Tibial artery (tissue), 4 donors: ENCODE measurements at regions not wholly inside any gene's neighbourhood (a gene's known extent, or its start where the extent isn't known, plus 50 kb on each side); places are given as distances from the start of the nearest gene placed in this dataset.

Experiments
- DNase-seq, 2 donors: peaks; one replicate each; pipeline ENCODE4 v3.0.0-alpha.2; 2019
- H3K27ac ChIP-seq, 2 donors: fragments of 200-600 bp; sonication (generic) in 1 of 2; 1 replicate in 1 of 2; 2 replicates in 1 of 2; pipeline ENCODE4 v1.5.1; 2018 to 2019; ENCODE audit warnings: mild to moderate bottlenecking in 1 of 2
- H3K27me3 ChIP-seq, 2 donors: fragments of 200-600 bp; sonication (generic) in 1 of 2; one replicate each; pipeline versions ENCODE4 v1.5.1 to v1.6.0; 2016 to 2019
- H3K36me3 ChIP-seq, 3 donors: fragments of 200-600 bp; sonication (generic) in 2 of 3; one replicate each; pipeline ENCODE4 v1.5.1; 2016 to 2019; ENCODE audit warnings: mild to moderate bottlenecking in 2 of 3
- H3K4me1 ChIP-seq, 4 donors: fragments of 200-600 bp; sonication (generic) in 2 of 4; 1 replicate in 3 of 4; 2 replicates in 1 of 4; pipeline ENCODE4 v1.5.1; 2016 to 2019
- H3K4me3 ChIP-seq, 2 donors: fragments of 200-600 bp; sonication (generic) in 1 of 2; 1 replicate in 1 of 2; 2 replicates in 1 of 2; pipeline ENCODE4 v1.5.1; 2018 to 2019; ENCODE audit warnings: mild to moderate bottlenecking in 2 of 2
- H3K9me3 ChIP-seq, 3 donors: fragments of 200-600 bp; sonication (generic) in 1 of 3; one replicate each; pipeline ENCODE4 v1.5.1; 2016 to 2019
- CTCF ChIP-seq, 2 experiments: fragments of 200-600 bp in 1 of 2; fragments of 450-650 bp in 1 of 2; IDR thresholded peaks; one replicate each; pipeline ENCODE4 v1.5.1; 2017 to 2019; ENCODE audit warnings: antibody characterized with exemption in 2 of 2, mild to moderate bottlenecking in 1 of 2, moderate library complexity in 1 of 2
- intact Hi-C: fragments of 100-400 bp; cut with DNase I; formaldehyde crosslinking; loops from one replicate; pipeline ENCODE4 v1.15.0; 2023; ENCODE audit warnings: low total_unique reads

- intact Hi-C loops, result no loop called here
- Histone ChIP-seq H3K36me3 (no peaks in the 10 kb centered on the region), H3K27me3 (no peaks in the 10 kb centered on the region), H3K9me3 (no peaks in the 10 kb centered on the region), H3K27ac (no peak overlapping the region), H3K4me3 (no peak overlapping the region), H3K4me1 (peaks cover 0 to 5% (median 0%) of the 10 kb centered on the region in 4 donors)
- no peak for TF ChIP-seq CTCF (IDR thresholded peaks at IDR 0.05)
- no peak for DNase-seq
Measured at GRCh38 chr18:39935598-39935997, 2019.4 kb upstream of the PIK3C3 start.

GRCh38 chr18:39918847-39919246 is 2036.2 kb upstream of the PIK3C3 start:
- no peaks in the 10 kb centered on the region for H3K36me3 ChIP-seq
- TF ChIP-seq CTCF (IDR thresholded peaks at IDR 0.05), result no peak
- H3K4me3 ChIP-seq, result no peak overlapping the region
- H3K9me3 ChIP-seq, result no peaks in the 10 kb centered on the region
- DNase-seq, result no peak
- H3K27me3 ChIP-seq, result no peaks in the 10 kb centered on the region
- intact Hi-C loops, result no loop called here
- H3K4me1 ChIP-seq, result no peaks in the 10 kb centered on the region
- no peak overlapping the region for H3K27ac ChIP-seq

GRCh38 chr18:39913672-39914366 is 2041.2 kb upstream of the PIK3C3 start:
- H3K9me3 ChIP-seq, result peaks cover 0 to 6% (median 3%) of the 10 kb centered on the region in 3 donors
- no peaks in the 10 kb centered on the region for H3K4me1 ChIP-seq
- H3K27me3 ChIP-seq, result no peaks in the 10 kb centered on the region
- no peaks in the 10 kb centered on the region for H3K36me3 ChIP-seq
- H3K4me3 ChIP-seq, result no peak overlapping the region
- intact Hi-C loops, result no loop called here
- no peak overlapping the region for H3K27ac ChIP-seq
- DNase-seq, result no peak
- no peak for TF ChIP-seq CTCF (IDR thresholded peaks at IDR 0.05)

GRCh38 chr18:39911716-39912115 is 2043.3 kb upstream of the PIK3C3 start:
- no peak for TF ChIP-seq CTCF (IDR thresholded peaks at IDR 0.05)
- H3K36me3 ChIP-seq, result no peaks in the 10 kb centered on the region

GRCh38 chr18:39909706-39910105 is 2045.3 kb upstream of the PIK3C3 start:
- H3K4me1 ChIP-seq, result no peaks in the 10 kb centered on the region
- peaks cover 0 to 6% (median 3%) of the 10 kb centered on the region in 3 donors for H3K9me3 ChIP-seq
- no peak overlapping the region for H3K27ac ChIP-seq
- DNase-seq, result no peak
- no peak for TF ChIP-seq CTCF (IDR thresholded peaks at IDR 0.05)
- intact Hi-C loops, result no loop called here
- H3K36me3 ChIP-seq, result no peaks in the 10 kb centered on the region
- no peaks in the 10 kb centered on the region for H3K27me3 ChIP-seq
- no peak overlapping the region for H3K4me3 ChIP-seq

More at GRCh38 chr18:39911716-39912115, 2043.3 kb upstream of the PIK3C3 start:
- H3K4me3 ChIP-seq, result no peak overlapping the region
- no peak for DNase-seq
- H3K4me1 ChIP-seq, result no peaks in the 10 kb centered on the region
- H3K27ac ChIP-seq, result no peak overlapping the region
- peaks cover 0 to 6% (median 3%) of the 10 kb centered on the region in 3 donors for H3K9me3 ChIP-seq
- intact Hi-C loops, result no loop called here
- no peaks in the 10 kb centered on the region for H3K27me3 ChIP-seq
